Vagina (tissue), 2 donors: ENCODE measurements at regions not wholly inside any gene's neighbourhood (a gene's known extent, or its start where the extent isn't known, plus 50 kb on each side); places are given as distances from the start of the nearest gene placed in this dataset.
"Not testable (repeated sequence)": the region's sequence is repeated elsewhere in the genome, so short reads cannot be mapped to it uniquely, and the experiment has no call there.

Experiments
- DNase-seq, 2 donors: peaks; one replicate each; pipeline ENCODE4 v3.0.0-alpha.2; 2017; ENCODE audit errors: extremely low spot score in 2 of 2
- H3K27ac ChIP-seq: fragments of 200-600 bp; sonication (generic); one replicate; pipeline ENCODE4 v1.5.1; 2019
- H3K27me3 ChIP-seq: fragments of 200-600 bp; sonication (generic); one replicate; pipeline ENCODE4 v1.5.1; 2019
- H3K36me3 ChIP-seq, 2 donors: fragments of 200-600 bp; sonication (generic); one replicate each; pipeline ENCODE4 v1.5.1; 2017 to 2019
- H3K4me1 ChIP-seq: fragments of 200-600 bp; sonication (generic); one replicate; pipeline ENCODE4 v1.5.1; 2019
- H3K4me3 ChIP-seq, 2 donors: fragments of 200-600 bp; sonication (generic); 1 replicate in 1 of 2; 2 replicates in 1 of 2; pipeline ENCODE4 v1.5.1; 2016 to 2019
- H3K9me3 ChIP-seq: fragments of 200-600 bp; sonication (generic); one replicate; pipeline ENCODE4 v1.5.1; 2019
- CTCF ChIP-seq, 3 experiments: fragments of 450-650 bp in 2 of 3; fragments of 200-600 bp in 1 of 3; sonication (generic) in 1 of 3; IDR thresholded peaks; one replicate each; pipeline ENCODE4 v1.5.1; 2017 to 2019; ENCODE audit warnings: antibody characterized with exemption in 3 of 3, mild to moderate bottlenecking in 2 of 3, moderate library complexity in 2 of 3
- POLR2A ChIP-seq, 2 donors: fragments of 450-650 bp; IDR thresholded peaks; one replicate each; pipeline ENCODE4 v1.6.1; 2017; ENCODE audit warnings: antibody characterized with exemption in 2 of 2, mild to moderate bottlenecking in 2 of 2, moderate library complexity in 2 of 2
- POLR2AphosphoS5 ChIP-seq, 2 donors: sonication (generic); formaldehyde crosslinking; IDR thresholded peaks; one replicate each; pipeline ENCODE4 v1.9.0; 2017; ENCODE audit warnings: antibody characterized with exemption in 2 of 2, mild to moderate bottlenecking in 2 of 2, low read depth in 1 of 2; ENCODE audit not compliant: insufficient read depth in 1 of 2
- intact Hi-C: fragments of 100-400 bp; cut with DNase I; formaldehyde crosslinking; loops from one replicate; pipeline ENCODE4 v1.15.1; 2023

- TF ChIP-seq POLR2AphosphoS5 (IDR thresholded peaks at IDR 0.05; ENCODE audit: insufficient read depth in 1 of 2, low read depth in 1 of 2) (no peak), CTCF (IDR thresholded peaks at IDR 0.05) (no peak)
- no peak overlapping the region for H3K4me3 ChIP-seq
- no peaks in the 10 kb centered on the region for H3K36me3 ChIP-seq
- no peaks in the 10 kb centered on the region for H3K27me3 ChIP-seq
- H3K4me1 ChIP-seq: no peaks in the 10 kb centered on the region
- H3K9me3 ChIP-seq: no peaks in the 10 kb centered on the region
- H3K27ac ChIP-seq: no peak overlapping the region
- no peak for DNase-seq
- intact Hi-C loops: no loop called here
Observed at GRCh38 chr5:12592228-12592627, 688.0 kb upstream of the CTNND2 start.

- DNase-seq: no peak
- no peaks in the 10 kb centered on the region for H3K36me3 ChIP-seq
- H3K9me3 ChIP-seq: no peaks in the 10 kb centered on the region
- no peak overlapping the region for H3K4me3 ChIP-seq
- TF ChIP-seq CTCF (IDR thresholded peaks at IDR 0.05) (no peak), POLR2AphosphoS5 (IDR thresholded peaks at IDR 0.05; ENCODE audit: insufficient read depth in 1 of 2, low read depth in 1 of 2) (no peak), POLR2A (IDR thresholded peaks at IDR 0.05) (no peak)
- H3K4me1 ChIP-seq: no peaks in the 10 kb centered on the region
- no peak overlapping the region for H3K27ac ChIP-seq
- intact Hi-C loops: no loop called here
- H3K27me3 ChIP-seq: no peaks in the 10 kb centered on the region
Observed at GRCh38 chr5:12586406-12586805, 682.2 kb upstream of the CTNND2 start.

GRCh38 chr5:12578803-12579202 lies 674.6 kb upstream of the CTNND2 start:
- H3K4me1 ChIP-seq, intact Hi-C loops: not testable (repeated sequence)

GRCh38 chr5:12576953-12577352 lies 672.7 kb upstream of the CTNND2 start:
- H3K4me1 ChIP-seq, DNase-seq, H3K27ac ChIP-seq, H3K9me3 ChIP-seq, H3K27me3 ChIP-seq, intact Hi-C loops, H3K4me3 ChIP-seq, H3K36me3 ChIP-seq: not testable (repeated sequence)

More at GRCh38 chr5:12578803-12579202, 674.6 kb upstream of the CTNND2 start:
- not testable (repeated sequence) for H3K27ac ChIP-seq, H3K4me3 ChIP-seq, H3K36me3 ChIP-seq, H3K9me3 ChIP-seq, DNase-seq, H3K27me3 ChIP-seq

- intact Hi-C loops, H3K9me3 ChIP-seq, DNase-seq, H3K27me3 ChIP-seq, H3K4me1 ChIP-seq, H3K4me3 ChIP-seq, H3K27ac ChIP-seq, H3K36me3 ChIP-seq: not testable (repeated sequence)
Observed at GRCh38 chr5:12574298-12575093, 670.2 kb upstream of the CTNND2 start.

- DNase-seq, H3K27ac ChIP-seq, H3K9me3 ChIP-seq, H3K4me3 ChIP-seq, H3K27me3 ChIP-seq, H3K4me1 ChIP-seq, H3K36me3 ChIP-seq, intact Hi-C loops: not testable (repeated sequence)
Observed at GRCh38 chr5:12573916-12574297, 669.7 kb upstream of the CTNND2 start.

GRCh38 chr5:12570688-12571087 lies 666.4 kb upstream of the CTNND2 start:
- no peak for TF ChIP-seq POLR2A (IDR thresholded peaks at IDR 0.05)
- no peak for TF ChIP-seq CTCF (IDR thresholded peaks at IDR 0.05)
- TF ChIP-seq POLR2AphosphoS5 (IDR thresholded peaks at IDR 0.05; ENCODE audit: insufficient read depth in 1 of 2, low read depth in 1 of 2): no peak

More at GRCh38 chr5:12570688-12571087, 666.4 kb upstream of the CTNND2 start:
- no peak overlapping the region for H3K4me3 ChIP-seq
- H3K27ac ChIP-seq: no peak overlapping the region
- H3K4me1 ChIP-seq: no peaks in the 10 kb centered on the region
- H3K36me3 ChIP-seq: no peaks in the 10 kb centered on the region
- no peaks in the 10 kb centered on the region for H3K9me3 ChIP-seq
- no peak for DNase-seq
- intact Hi-C loops: no loop called here
- no peaks in the 10 kb centered on the region for H3K27me3 ChIP-seq
